NCI-H2196 (cell line): ENCODE measurements at regions not wholly inside any gene's neighbourhood (a gene's known extent, or its start where the extent isn't known, plus 50 kb on each side); places are given as distances from the start of the nearest gene placed in this dataset.

Experiments
- DNase-seq: peaks from one replicate; lab custom pipeline; 2025; ENCODE audit not compliant: unreplicated experiment; lab: John Stamatoyannopoulos, UW

- no peak for DNase-seq
These were observed 95.7 kb upstream of the MAOA start for GRCh38 chrX:43560247-43560946.

- no peak for DNase-seq
These were observed 93.7 kb upstream of the MAOA start for GRCh38 chrX:43562372-43562771.

DNA sequence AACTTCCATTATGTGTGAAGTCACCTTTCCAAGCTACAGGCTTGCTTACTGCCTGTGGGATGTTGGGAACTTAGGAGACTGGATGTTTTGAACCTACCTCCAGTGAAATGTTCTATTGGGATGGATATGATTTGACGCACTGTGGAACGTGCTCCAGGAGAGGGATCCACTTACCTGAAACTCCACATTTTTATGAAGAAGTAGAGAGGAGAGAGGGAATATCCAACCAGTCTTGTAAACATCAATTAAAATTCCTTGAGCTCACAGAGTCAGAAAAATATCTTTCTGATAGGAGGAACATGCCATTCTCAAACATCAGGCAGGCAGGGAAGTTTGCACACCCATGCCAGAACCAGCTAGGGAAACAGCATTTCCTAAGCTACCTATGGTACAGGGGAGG lies 91.1 kb upstream of the MAOA start:
- no peak for DNase-seq

DNA sequence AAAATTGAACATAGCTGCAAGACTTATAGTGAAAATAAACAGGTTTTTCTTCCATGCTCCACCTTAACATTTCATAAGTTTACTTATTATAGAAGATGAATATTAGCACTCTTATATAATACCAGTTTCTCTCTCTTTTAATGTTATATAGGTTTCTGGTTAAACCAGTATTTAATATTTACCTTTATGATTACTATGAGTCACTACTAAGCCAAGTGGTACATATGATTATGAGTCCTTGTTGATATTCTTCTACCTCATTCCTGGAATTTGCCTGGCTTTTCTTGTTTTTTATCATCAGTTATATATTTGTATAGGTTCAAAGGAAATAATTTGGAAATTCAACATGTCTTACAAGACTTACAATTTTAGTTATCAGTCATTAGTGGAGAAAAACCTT lies 89.9 kb upstream of the MAOA start:
- no peak for DNase-seq

DNA sequence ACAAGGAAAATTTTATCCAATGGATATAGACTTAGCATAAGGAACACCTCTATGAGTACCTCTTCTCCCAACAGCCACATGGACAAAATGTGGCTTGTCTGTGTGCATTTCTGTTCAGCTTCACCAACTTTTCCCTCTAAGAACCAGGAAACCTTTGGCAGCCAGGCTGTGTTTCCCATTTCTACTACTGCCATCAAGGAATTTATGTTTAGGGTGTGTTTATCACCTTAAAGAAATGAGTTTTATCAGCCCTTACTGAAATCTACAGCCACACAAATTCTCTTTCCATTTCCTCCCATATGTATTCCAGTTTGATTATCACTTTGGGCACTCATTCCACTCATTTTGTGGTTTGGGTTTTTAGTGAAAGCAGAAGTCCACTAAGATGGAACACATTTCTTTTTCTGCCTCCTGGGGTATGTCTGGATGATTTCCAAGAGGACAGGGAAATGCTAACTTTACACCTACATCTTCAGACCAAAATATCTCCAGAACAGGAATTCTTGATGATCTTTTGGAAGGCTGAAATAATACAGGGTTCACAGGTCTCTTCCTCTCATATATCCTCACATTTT lies 82.6 kb upstream of the MAOA start:
- DNase-seq, result no peak

DNA sequence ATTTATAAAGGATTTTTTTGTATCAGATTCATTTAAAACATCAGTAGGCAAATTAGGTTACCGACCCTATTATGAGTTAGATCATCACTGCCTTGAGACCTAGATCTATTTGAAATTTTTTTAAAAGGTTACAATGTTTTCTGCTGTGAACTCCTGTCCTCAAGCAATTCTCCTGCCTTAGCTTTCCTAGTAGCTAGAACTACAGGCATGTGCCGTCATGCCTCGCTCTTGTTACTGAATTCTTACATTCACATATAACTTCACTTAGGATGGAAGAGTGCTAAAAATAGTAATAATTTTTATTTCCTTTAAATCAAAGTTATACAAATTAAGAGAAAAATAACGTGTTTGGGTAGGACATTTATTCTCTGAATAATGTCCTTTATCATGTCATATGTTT lies 75.5 kb upstream of the MAOA start:
- no peak for DNase-seq

GRCh38 chrX:43581167-43581566 lies 74.9 kb upstream of the MAOA start:
- no peak for DNase-seq

GRCh38 chrX:43581888-43582539 lies 74.1 kb upstream of the MAOA start:
- no peak for DNase-seq

- DNase-seq, result no peak
These were observed 73.6 kb upstream of the MAOA start for GRCh38 chrX:43582540-43582913.

- no peak for DNase-seq
These were observed 70.2 kb upstream of the MAOA start for GRCh38 chrX:43585922-43586321.

DNA sequence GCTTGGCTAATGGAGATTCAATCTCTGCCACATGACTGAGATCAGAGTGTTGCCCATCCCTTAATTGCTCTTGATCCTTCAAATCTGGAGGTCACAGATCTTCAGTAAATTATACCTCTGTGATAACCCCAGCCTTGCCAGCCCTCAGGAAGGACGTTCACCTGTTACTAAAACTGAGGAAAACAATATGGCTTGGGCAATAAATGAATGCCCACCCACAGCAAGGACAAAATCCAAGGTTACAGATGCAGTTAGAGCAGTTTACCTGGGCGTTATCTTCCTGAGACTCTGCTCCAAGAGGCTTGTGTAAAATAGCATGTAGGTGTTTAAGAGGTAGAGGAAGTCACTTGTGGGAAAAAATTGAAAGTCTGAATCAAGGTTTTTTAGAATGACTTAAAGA lies 69.3 kb upstream of the MAOA start:
- no peak for DNase-seq

DNA sequence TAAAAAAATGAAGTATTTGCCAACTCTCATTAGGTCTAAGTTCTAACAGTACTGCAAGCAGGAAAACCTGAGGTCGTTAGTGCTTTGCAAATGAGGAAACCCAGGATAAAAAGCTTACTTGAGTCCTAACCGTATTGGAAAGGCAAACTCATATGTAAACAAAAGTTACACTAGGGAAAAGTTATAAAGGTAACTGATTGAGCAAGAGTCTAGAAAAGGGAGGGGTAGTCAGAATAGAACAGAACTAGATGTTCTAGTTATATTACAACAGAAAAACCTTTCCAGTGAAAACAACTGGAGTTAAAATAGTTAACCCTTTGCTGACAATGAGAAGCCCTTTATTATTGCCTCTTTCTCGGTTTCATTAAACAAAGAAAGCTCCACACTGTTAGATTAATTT lies 66.4 kb upstream of the MAOA start:
- DNase-seq, result no peak

DNA sequence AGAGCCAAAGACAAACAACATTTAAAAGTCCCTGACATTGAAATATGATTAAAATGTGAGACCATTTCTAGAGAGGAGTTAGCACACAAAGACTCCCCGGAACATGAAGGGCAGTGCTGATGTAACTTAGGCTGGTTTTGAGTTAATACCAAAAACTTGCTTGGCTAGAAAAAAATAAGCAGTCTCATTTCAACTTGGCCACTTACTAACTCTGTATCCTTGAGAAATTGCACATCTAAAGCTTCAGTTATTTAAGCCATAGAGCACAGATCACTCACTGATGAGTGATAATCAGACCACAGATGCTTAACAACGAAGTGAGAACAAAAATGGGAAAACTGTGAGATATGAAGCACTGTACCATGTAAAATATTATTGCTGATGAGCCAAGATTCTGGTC lies 65.9 kb upstream of the MAOA start:
- DNase-seq, result no peak

- DNase-seq, result no peak
These were observed 63.5 kb upstream of the MAOA start for GRCh38 chrX:43592597-43592996.

DNA sequence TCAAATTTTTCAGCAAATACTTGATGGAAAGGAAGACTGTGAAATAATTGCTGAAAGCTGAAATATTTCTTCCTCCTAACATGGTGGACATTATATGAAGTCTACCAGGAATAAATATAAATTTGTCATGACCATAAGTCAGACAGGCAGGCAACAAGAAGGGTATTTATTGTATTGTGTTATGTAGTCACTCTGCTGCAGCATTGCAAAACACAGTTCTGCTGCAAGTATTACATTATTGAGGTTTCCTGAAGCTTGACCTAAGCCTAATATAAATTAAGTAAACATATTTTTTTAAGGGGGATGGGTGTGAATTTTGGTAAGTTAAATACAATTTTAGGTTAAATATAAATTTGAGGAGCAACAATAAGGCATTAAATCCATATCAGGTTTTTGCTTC lies 60.2 kb upstream of the MAOA start:
- DNase-seq, result no peak

- no peak for DNase-seq
These were observed 51.3 kb upstream of the MAOA start for GRCh38 chrX:43604753-43605152.

DNA sequence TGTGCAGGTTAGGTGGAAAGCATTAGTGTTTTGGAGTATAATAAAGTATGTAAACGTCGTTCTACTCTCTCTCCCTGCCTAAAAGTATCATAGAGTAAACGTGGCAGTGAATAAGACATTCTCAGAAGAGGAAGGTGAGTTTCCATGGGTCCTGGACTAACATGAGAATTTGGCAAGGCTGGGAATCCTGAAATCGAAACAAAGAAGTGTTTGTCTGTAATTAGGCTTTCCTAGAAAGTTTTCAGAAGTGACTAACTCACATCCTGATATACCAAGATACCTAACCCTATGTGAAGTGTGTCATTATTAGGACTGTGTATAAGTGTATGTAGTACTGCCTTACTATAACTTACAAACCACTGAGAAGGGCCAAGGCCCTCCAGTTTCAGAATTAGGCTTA lies 50.7 kb upstream of the MAOA start:
- no peak for DNase-seq
